GM18519 (cell line): ENCODE measurements at regions not wholly inside any gene's neighbourhood (a gene's known extent, or its start where the extent isn't known, plus 50 kb on each side); places are given as distances from the start of the nearest gene placed in this dataset.

Experiments
- ATAC-seq: cut with Tn5 transposase; IDR thresholded peaks from one replicate; pipeline ENCODE4 v1.9.1; 2021; ENCODE audit warnings: mild to moderate bottlenecking, moderate library complexity; ENCODE audit not compliant: unreplicated experiment, low FRiP score

- no peak for ATAC-seq
Measured at GRCh38 chr6:9439621-9440330, 975.1 kb downstream of the TFAP2A start.

- no peak for ATAC-seq
Measured at GRCh38 chr6:9437836-9438235, 977.0 kb downstream of the TFAP2A start.

- ATAC-seq: no peak
Measured at GRCh38 chr6:9435281-9435680, 979.6 kb downstream of the TFAP2A start.

GRCh38 chr6:9431945-9432344 lies 982.9 kb downstream of the TFAP2A start:
- ATAC-seq: no peak

- ATAC-seq: no peak
Measured at GRCh38 chr6:9428421-9429172, 986.3 kb downstream of the TFAP2A start.

- ATAC-seq: no peak
Measured at GRCh38 chr6:9422138-9422537, 986.8 kb upstream of the SLC35B3 start.

GRCh38 chr6:9420316-9421015 lies 985.1 kb upstream of the SLC35B3 start:
- no peak for ATAC-seq

GRCh38 chr6:9417400-9417799 lies 982.1 kb upstream of the SLC35B3 start:
- no peak for ATAC-seq

GRCh38 chr6:9412951-9413559 lies 977.7 kb upstream of the SLC35B3 start:
- ATAC-seq: peak; percentile 59

GRCh38 chr6:9409126-9409525 lies 973.8 kb upstream of the SLC35B3 start:
- ATAC-seq: no peak

- no peak for ATAC-seq
Measured at GRCh38 chr6:9408402-9409117, 973.2 kb upstream of the SLC35B3 start.

GRCh38 chr6:9405825-9406224 lies 970.5 kb upstream of the SLC35B3 start:
- ATAC-seq: no peak

- ATAC-seq: no peak
Measured at GRCh38 chr6:9405369-9405768, 970.0 kb upstream of the SLC35B3 start.

DNA sequence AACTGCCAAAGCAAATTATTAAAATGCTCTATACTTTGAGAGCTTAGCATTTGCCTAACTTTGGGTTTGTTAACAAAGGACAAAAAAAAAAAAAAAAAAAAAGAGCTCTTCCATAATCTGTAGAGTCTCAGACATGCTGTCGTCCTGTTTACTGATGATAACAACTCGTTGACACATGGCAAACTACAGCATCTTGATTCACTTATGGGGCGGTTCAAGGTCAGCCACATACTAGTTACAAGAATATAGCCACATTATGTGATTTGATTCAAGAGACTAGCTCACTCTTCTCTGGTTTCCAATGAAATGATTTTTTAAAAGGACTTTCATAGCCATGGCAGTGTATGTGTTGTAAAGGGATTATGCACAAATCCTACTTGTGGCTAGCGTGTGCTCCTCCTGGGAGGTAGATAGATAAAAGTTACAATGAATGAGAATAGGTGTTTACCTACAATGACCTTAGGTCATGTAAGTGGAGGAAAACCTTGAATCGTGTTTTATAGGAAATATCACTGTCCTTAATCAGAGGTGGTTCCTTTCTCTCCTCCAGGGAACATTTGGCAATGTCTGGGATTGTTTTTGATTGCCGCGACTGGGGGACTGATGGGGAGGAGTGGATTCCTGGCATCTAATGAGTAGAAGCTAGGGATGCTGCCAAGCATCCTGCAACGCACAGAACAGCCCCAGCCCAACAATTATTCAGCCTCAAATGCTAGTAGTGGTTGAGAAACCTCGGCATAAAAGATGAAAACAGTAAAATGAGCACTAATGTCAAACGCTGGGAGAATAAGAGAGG lies 969.2 kb upstream of the SLC35B3 start:
- no peak for ATAC-seq

- no peak for ATAC-seq
Measured at GRCh38 chr6:9403736-9404135, 968.4 kb upstream of the SLC35B3 start.

GRCh38 chr6:9401960-9402359 lies 966.6 kb upstream of the SLC35B3 start:
- no peak for ATAC-seq

GRCh38 chr6:9399916-9400315 lies 964.6 kb upstream of the SLC35B3 start:
- no peak for ATAC-seq

- no peak for ATAC-seq
Measured at GRCh38 chr6:9398767-9399373, 963.5 kb upstream of the SLC35B3 start.

DNA sequence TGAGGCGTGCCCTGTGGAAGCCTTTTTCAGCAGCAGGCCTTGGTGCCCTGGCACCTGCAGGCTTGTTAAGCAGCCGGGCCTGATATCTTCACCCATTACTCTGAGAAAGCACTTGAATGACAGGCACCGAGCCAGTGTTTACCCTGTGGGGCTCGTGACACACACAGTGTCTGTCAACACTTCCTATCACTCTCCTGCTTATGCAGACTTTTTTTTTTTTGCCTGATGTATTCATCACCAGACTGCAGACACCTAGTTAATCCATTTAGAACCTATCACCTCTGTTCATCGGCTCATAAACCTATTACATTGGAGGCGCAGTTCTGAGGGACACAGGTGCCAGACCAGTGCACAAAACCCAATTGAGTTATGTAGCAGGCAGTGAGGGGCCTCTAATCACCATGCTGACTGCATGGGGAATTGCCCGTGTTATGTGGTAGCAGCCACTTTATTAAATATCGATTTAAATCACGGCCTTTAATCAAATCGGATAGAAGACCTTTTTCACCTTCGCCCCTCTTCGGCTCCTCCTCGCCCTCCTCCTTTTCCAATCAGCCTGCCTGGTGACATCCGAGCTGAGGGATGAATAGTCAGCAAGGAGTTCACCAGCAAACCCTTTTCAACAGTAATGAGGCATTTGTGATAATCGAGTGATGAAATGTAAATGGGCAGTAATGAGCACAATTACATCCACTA lies 962.9 kb upstream of the SLC35B3 start:
- no peak for ATAC-seq
